ENCODE measurements at regions not wholly inside any gene's neighbourhood (a gene's known extent, or its start where the extent isn't known, plus 50 kb on each side); places are given as distances from the start of the nearest gene placed in this dataset.

DNA sequence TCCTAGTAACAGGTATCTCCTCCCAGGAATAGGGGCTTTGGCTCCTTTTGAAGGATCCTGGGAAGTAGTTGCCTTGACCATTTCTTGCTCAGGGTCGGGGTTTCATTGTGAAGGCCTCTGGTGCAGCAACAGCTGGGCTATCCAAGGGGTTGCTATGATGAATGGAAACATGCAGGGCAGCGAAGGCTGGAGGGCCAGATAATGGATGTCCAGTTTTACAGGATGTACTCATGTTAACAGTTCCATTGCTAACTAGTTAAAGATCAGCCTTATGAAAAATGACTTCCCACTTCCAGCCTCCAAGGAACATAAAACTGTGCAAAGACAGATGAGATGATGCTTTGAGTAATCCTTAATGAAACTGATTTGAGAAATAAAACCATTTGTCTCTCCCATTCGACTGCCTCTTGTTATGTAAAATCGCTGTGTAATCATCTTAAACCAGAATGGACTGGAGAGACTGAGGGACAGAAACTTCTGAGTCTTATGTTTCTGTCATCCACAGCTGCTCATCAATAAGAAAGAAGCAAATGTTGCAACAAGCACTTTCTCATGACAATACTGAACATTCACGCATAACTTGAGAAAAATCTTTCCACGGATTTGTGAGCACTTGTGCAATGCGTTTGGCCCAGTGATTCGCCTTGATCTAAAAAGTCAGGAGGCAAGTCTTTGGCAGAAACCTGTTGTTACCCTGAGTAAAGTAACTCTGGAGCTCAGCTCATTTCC lies 473.5 kb upstream of the RGMA start:
- no peaks in the 10 kb centered on the region for H4K20me1 ChIP-seq (ENCODE audit: insufficient read depth, poor library complexity, severe bottlenecking)
- H3K36me3 ChIP-seq (replicated peaks; ENCODE audit: insufficient read depth, low read depth), result no peaks in the 10 kb centered on the region
- no peak overlapping the region for H2AFZ ChIP-seq
- H3K4me3 ChIP-seq, result no peak overlapping the region
- DNase-seq (ENCODE audit: low spot score), result no peak
- H3K79me2 ChIP-seq, result no peaks in the 10 kb centered on the region
- 91% methylated on average over 8 of the region's 8 CpGs for WGBS (ENCODE audit: low lambda C conversion rate, missing lambda C conversion rate)
- no peak overlapping the region for H3K4me2 ChIP-seq
- H3K27ac ChIP-seq, result no peak overlapping the region
- no peaks in the 10 kb centered on the region for H3K9me2 ChIP-seq (replicated peaks; ENCODE audit: insufficient read depth)
- no peaks in the 10 kb centered on the region for H3K27me3 ChIP-seq
- TF ChIP-seq, protein P1, sequence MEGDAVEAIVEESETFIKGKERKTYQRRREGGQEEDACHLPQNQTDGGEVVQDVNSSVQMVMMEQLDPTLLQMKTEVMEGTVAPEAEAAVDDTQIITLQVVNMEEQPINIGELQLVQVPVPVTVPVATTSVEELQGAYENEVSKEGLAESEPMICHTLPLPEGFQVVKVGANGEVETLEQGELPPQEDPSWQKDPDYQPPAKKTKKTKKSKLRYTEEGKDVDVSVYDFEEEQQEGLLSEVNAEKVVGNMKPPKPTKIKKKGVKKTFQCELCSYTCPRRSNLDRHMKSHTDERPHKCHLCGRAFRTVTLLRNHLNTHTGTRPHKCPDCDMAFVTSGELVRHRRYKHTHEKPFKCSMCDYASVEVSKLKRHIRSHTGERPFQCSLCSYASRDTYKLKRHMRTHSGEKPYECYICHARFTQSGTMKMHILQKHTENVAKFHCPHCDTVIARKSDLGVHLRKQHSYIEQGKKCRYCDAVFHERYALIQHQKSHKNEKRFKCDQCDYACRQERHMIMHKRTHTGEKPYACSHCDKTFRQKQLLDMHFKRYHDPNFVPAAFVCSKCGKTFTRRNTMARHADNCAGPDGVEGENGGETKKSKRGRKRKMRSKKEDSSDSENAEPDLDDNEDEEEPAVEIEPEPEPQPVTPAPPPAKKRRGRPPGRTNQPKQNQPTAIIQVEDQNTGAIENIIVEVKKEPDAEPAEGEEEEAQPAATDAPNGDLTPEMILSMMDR (IDR thresholded peaks at IDR 0.05; ENCODE audit: poor library complexity), result no peak
- TF ChIP-seq EZH2 (IDR thresholded peaks at IDR 0.05; ENCODE audit: borderline replicate concordance), result no peak
- TF ChIP-seq EZH2phosphoT487 (IDR thresholded peaks at IDR 0.05; ENCODE audit: low read depth, severe bottlenecking, unreplicated experiment), result no peak
- H3K4me1 ChIP-seq (ENCODE audit: insufficient read depth), result no peaks in the 10 kb centered on the region
- no peaks in the 10 kb centered on the region for H3K9me3 ChIP-seq (ENCODE audit: low read depth)

DNA sequence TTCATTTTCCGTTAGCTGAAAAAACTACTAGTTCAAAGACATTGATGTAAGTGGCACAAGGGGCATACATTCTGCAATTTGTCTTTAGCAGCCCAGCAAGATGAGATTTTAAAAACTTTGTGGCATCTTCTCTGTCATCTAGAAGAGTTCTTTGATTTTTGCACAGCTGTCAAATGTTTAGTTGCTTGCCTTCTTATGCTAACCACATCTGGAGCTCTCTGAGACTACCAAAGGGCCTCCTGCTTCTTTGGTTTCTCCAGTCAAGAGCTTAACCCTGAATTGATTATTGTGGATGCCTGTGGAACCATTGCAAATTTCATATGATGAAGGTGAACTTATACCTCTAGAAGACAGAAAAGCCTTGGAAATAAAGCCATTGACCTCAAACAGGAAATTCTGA lies 468.7 kb upstream of the RGMA start:
- Histone ChIP-seq H3K27ac (no peak overlapping the region), H3K4me3 (no peak overlapping the region), H2AFZ (no peak overlapping the region), H4K20me1 (ENCODE audit: insufficient read depth, poor library complexity, severe bottlenecking) (no peaks in the 10 kb centered on the region), H3K9me2 (replicated peaks; ENCODE audit: insufficient read depth) (no peaks in the 10 kb centered on the region), H3K36me3 (replicated peaks; ENCODE audit: insufficient read depth, low read depth) (no peaks in the 10 kb centered on the region), H3K79me2 (no peaks in the 10 kb centered on the region), H3K27me3 (no peaks in the 10 kb centered on the region), H3K4me2 (no peak overlapping the region), H3K9me3 (ENCODE audit: low read depth) (no peaks in the 10 kb centered on the region), H3K4me1 (ENCODE audit: insufficient read depth) (no peaks in the 10 kb centered on the region)
- 100% methylated on average over 1 of the region's 1 CpG for WGBS (ENCODE audit: low lambda C conversion rate, missing lambda C conversion rate)
- no peak for TF ChIP-seq EZH2phosphoT487 (IDR thresholded peaks at IDR 0.05; ENCODE audit: low read depth, severe bottlenecking, unreplicated experiment)
- TF ChIP-seq, protein P1 (IDR thresholded peaks at IDR 0.05; ENCODE audit: poor library complexity), result no peak
- TF ChIP-seq EZH2 (IDR thresholded peaks at IDR 0.05; ENCODE audit: borderline replicate concordance), result no peak
- no peak for DNase-seq (ENCODE audit: low spot score)

DNA sequence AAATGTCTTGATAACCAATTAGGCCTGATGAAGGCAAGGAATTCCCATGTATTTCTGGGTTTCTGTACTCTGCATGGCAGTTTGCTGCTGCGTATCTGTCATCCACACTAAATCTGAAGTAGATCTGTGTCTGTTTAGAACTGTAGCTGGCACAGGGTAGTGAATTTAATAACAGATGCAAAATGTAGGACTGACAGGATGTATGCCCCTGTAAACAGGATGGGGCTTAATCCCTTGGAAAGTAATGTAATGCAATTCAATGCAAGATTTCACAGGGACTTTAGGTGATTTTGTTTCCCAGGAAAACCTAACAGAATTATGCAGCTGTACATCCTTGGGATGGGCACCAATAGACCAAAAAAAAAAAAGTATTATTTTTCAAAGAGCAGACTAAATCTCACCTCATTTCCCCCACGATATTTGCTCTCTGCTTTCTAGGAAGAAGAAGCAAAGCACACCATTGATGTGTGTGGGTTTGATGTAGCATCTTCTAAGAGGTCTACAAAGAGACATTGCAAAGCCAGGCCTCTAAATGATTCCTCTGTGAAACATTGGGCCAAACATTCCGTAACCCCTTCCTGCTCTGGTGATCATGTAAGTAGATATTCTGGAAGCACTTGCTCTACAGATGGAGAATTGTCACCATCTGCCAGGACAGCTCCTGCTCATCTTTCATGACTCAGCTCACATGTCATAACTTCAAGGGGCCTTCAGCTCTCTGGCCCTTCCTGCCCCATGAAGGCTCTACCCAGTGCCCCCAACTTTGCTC lies 464.3 kb upstream of the RGMA start:
- WGBS (ENCODE audit: low lambda C conversion rate, missing lambda C conversion rate), result 54% methylated on average over 3 of the region's 3 CpGs
- DNase-seq (ENCODE audit: low spot score), result no peak
- H3K4me3 ChIP-seq, result no peak overlapping the region
- H3K27ac ChIP-seq, result no peak overlapping the region
- H3K4me2 ChIP-seq, result no peak overlapping the region
- H3K9me3 ChIP-seq (ENCODE audit: low read depth), result no peaks in the 10 kb centered on the region
- no peak overlapping the region for H2AFZ ChIP-seq
- no peaks in the 10 kb centered on the region for H3K79me2 ChIP-seq
- no peaks in the 10 kb centered on the region for H4K20me1 ChIP-seq (ENCODE audit: insufficient read depth, poor library complexity, severe bottlenecking)
- TF ChIP-seq EZH2 (IDR thresholded peaks at IDR 0.05; ENCODE audit: borderline replicate concordance) (no peak), EZH2phosphoT487 (IDR thresholded peaks at IDR 0.05; ENCODE audit: low read depth, severe bottlenecking, unreplicated experiment) (no peak)
- TF ChIP-seq, protein P1 (IDR thresholded peaks at IDR 0.05; ENCODE audit: poor library complexity), result no peak
- H3K36me3 ChIP-seq (replicated peaks; ENCODE audit: insufficient read depth, low read depth), result no peaks in the 10 kb centered on the region
- no peaks in the 10 kb centered on the region for H3K27me3 ChIP-seq
- H3K4me1 ChIP-seq (ENCODE audit: insufficient read depth), result no peaks in the 10 kb centered on the region
- H3K9me2 ChIP-seq (replicated peaks; ENCODE audit: insufficient read depth), result no peaks in the 10 kb centered on the region

Measured in hepatocyte (in vitro differentiated cells).